ENCODE measurements at regions not wholly inside any gene's neighbourhood (a gene's known extent, or its start where the extent isn't known, plus 50 kb on each side); places are given as distances from the start of the nearest gene placed in this dataset.
"Not testable (repeated sequence)": the region's sequence is repeated elsewhere in the genome, so short reads cannot be mapped to it uniquely, and the experiment has no call there.

DNA sequence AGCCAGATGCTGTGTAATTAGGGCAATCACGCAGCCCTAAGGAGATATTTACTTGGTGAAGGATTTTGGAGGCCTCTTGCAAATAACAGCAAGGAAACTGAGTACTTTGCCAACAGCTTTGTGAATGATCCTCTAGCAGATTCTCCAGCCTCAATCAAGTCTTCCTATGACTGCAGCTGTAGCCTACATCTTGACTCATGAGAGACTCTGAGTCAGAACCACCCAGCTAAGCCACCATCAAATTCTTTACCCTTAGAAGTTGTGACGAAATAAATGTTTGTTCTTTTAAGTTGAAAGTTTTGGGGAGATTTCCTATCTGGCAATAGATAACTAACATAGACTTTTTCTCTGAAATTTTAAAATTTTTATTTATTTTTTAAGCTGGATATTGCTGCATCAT is 237.6 kb upstream of the CCNH start:
- DNase-seq (ENCODE audit: low read depth in 1 of 2, low spot score in 1 of 2), result no peak

DNA sequence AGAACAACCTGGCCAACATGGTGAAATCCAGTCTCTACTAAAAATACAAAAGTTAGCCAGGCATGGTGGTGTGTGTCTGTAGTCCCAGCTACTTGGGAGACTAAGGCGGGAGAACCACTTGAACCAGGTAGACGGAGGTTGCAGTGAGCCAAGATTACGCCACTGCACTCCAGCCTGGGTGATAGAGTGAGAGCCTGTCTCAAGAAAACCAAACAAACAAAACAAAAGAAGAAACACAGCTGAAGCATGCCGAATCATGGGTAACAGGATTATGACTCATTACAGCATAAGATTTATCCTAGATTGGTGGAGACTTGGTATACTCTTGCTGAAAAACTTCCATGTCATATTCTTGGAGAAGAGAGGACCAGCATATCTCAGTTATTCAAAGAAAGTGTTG is 236.7 kb upstream of the CCNH start:
- no peak for DNase-seq (ENCODE audit: low read depth in 1 of 2, low spot score in 1 of 2)

DNA sequence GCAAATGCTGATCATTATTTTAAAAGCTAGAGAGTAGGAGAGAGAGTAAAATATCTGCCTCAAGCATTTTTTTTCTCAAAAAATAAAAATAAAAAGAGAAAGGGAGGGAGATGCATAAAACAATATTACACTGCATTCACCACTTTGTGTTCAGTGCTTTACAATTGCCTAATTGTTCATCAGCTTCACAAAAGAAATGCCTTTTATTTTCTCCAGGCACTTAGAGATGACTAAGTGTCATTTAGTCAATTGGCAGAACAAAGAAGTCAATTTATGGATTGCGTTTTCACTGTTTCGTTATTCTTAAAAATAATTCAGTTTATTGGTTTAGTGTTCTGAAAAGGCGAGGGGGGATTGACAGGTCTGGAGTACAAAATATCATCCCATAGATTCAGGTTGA is 232.5 kb upstream of the CCNH start:
- no peak for DNase-seq (ENCODE audit: low read depth in 1 of 2, low spot score in 1 of 2)

DNA sequence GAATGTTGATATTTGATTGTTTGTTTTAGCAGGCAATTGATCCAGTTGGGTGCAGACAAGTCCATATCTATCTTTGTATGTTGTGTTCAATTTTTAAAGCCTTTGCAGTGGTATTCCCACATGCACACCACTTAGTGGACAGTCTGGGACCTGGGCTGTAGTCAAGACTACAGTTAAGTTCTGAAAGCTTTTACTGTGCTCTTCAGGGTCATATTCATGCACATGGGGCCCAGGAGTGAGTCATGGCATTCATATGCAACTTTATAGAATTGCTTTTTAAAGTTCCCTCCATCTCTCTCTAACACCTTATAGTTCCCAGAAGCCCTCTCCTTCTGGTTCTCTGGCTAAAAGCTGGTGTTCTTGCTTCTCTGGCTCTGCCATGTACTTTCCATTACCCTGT is 228.2 kb upstream of the CCNH start:
- DNase-seq (ENCODE audit: low read depth in 1 of 2, low spot score in 1 of 2), result no peak

DNA sequence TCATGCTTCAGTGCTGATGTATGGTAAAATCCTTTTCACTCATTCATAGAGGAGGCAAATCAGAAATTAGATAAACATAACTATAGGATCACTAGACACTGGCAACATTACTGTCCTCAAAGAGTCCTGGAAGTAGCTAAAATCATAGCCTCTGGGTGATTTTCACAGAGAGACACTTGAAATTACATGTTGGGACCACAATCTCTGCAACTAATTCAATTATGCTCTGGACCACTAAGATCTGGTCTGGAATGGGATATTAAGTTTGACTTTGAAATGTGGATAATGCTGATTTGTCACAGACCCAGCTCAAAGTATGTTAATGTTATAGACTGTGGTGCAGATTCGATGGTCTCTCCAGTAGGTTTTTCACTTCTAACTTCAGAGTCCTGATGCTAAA is 214.6 kb upstream of the CCNH start:
- no peak for DNase-seq (ENCODE audit: low read depth in 1 of 2, low spot score in 1 of 2)

DNA sequence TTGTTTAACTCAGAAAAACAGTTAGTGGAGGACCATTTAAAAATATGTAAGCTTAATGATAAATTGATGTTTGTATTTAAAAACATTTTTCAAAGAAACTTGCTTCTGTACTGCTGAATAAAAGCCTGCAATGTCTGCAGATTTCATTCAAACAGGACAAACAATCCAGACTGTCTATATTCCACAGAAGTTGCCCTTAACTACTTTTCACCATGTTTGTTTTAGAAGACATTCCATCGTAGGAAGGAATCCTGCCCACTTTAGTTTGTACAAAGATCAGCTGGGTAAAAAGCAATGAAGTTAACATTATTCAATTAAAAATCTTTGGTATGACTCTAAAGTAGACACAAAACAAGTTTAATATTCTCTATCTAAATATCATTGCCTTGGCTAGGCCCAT is 195.7 kb upstream of the CCNH start:
- no peak for DNase-seq (ENCODE audit: low read depth in 1 of 2, low spot score in 1 of 2)

DNA sequence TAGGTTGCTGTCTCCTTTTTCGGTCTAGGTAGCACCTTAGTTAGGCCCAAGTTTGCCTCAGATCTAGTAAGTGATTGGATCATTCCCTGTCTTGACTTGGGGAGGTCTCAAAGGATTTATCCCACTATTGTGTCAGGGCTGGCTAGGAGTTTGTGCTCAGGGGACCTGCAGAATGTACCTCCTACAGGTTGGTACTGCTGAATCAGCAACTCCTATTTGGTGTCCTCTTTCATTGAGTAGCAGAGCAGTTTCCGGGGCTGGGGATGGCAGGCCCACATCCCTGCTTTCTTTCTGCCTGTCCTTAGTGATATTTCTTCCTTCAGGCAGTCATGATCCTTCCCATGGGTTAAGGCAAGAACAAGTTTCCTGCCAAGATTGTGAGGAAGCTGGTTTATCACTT is 192.9 kb upstream of the CCNH start:
- no peak for DNase-seq (ENCODE audit: low read depth in 1 of 2, low spot score in 1 of 2)

DNA sequence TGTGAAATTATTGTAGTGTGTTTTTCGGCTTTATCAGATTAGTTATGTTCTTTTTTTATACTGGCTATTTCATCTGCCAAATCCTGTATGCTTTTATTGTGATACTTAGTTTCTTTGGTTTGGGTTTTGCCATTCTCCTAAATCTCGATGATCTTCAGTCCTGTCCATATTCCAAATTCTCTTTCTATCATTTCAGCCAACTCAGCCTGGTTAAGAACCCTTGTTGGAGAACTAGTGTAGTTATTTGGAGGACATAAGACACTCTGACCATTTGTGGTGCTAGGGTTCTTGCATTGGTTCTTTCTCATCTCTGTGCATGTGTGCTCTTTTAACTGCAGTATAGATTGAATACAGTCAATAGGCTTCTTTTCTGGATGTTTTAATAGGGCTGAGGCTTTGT is 187.0 kb upstream of the CCNH start:
- no peak for DNase-seq (ENCODE audit: low read depth in 1 of 2, low spot score in 1 of 2)

DNA sequence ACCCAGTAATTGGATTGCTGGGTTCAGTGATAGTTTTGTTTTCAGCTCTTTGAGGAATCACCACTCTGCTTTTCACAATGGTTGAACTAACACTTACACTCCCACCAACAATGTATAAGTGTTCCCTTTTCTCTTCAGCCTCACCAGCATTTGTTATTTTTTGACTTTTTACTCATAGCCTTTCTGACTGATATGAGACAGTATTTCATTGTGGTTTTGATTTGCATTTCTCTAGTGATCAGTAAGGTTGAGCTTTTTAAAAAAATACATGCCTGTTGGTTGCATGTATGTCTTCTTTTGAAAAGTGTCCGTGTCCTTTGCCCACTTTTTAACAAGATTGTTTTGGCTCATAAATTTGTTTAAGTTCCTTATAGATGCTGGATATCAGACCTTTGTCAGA is 185.7 kb upstream of the CCNH start:
- DNase-seq (ENCODE audit: low read depth in 1 of 2, low spot score in 1 of 2), result no peak

DNA sequence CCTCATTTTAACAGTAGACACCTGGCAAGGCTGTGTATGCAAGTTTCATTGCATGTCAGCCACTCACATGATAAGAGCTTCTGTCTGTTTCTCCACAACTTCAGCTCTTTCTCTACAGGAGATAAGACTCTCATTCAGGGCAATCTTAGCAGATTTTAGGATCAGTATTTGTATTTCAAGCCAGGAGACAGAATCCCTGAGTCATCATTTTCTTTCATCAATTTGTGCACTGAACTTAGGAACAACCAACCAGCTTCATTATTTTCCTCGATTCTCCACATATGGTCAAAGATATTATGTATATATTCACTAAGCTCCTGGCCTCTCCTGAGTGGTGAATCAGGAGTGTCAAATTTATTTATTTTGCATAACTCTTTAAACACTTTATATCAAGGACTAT is 181.8 kb upstream of the CCNH start:
- no peak for DNase-seq (ENCODE audit: low read depth in 1 of 2, low spot score in 1 of 2)

DNA sequence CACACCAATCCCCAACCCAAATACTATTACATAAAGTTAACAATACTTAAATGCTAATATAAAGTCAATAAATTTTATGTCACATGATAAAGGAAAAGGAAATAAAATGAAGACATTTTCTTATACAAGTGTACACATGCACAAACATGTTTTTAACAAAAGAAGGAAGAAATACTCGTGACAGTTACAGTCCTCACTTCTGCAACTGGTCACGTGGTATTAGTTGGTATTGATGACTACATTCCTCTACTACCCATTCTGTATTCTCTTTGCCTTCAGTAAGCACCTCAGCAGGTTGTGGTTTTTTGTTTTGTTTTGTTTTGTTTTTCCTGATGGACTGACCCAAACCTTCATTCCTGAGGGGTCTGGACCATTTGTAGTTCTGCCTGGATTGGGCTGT is 176.9 kb upstream of the CCNH start:
- DNase-seq (ENCODE audit: low read depth in 1 of 2, low spot score in 1 of 2), result no peak

DNA sequence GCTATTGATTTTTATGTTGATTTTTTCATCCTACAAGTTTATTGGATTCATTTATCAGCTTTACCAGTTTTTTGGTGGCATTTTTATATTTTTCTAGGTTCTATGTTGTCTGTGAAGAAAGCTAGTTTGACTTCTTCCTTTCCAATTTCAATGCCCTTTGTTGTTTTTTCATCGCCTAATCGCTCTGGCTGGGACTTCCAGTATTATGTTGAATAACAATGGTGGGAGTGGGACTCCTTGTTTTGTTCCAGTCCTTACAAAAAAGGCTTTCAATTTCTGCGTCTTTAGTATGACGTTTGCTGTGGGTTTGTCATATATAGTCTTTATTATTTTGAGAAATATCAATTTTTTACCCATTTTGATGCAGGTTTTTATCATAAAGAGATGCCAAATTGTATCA is 175.6 kb upstream of the CCNH start:
- no peak for DNase-seq (ENCODE audit: low read depth in 1 of 2, low spot score in 1 of 2)

DNA sequence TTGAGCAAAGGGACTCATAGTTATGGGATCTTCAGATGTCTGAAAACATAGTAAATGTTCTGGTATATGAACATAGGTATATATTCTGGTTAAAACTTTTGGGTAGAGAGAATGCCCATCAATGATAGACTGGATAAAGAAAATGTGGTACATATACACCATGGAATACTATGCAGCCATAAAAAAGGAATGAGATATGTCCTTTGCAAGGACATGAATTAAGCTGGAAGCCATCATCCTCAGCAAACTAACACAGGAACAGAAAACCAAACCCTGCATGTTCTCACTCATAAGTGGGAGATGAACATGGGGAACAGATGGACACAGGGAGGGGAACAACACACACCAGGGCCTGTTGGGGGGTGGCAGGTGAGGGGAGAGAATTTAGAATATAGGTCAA is 171.0 kb upstream of the CCNH start:
- DNase-seq (ENCODE audit: low read depth in 1 of 2, low spot score in 1 of 2), result not testable (repeated sequence)

DNA sequence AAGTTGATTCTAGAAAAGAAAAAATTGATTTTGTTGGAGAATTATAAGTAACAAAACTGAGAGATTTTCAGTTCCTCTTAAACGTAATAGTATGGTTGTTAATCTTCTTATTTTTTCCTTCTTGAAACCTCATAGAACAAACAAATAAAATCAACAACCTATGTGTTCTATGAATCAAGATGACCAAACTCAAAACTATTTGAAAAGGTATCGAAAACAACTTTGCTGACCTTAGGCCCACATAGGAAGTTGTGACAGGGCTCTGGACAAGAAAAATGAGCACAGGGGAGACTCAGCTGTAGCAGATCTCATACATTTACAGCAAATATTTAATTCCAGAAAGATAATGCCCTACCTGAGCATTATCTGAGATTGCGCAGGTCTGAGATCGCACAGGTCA is 169.4 kb upstream of the CCNH start:
- DNase-seq (ENCODE audit: low read depth in 1 of 2, low spot score in 1 of 2), result no peak

DNA sequence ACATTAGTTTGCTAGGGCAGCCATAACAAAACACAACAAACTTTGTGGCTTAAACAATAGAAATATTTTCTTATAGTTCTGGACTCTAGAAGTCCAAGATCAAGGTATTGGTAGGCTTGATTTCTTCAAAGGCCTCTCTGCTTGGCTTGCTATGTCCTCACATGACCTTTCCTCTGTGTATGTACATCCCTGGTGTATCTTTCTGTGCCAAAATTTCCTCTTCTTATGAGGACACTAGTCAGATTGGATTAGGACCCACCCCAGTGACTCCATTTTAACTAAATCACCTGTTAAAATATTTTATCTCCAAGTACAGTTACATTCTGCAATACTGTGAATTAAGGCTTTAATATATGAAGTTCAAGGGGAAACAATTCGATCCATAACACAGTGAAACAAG is 168.9 kb upstream of the CCNH start:
- DNase-seq (ENCODE audit: low read depth in 1 of 2, low spot score in 1 of 2), result no peak

DNA sequence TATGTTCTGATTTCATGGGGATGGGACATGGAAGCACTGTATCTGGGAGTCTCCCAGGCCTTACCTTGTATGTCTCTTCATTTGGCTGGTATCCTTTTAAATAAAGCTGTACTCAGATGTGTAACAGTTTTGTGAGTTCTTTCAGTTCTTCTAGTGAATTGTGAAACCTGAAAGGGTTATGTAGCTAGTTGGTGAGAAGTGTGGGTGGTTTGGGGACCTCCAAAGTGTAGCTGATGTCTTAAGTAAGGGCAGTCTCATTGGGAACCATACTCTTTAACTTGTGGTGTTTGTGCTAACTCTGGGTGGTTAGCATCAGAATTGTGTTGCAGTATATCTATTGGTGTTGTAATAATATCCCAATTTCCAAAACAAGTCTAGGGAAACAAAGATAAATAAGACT is 166.9 kb upstream of the CCNH start:
- DNase-seq (ENCODE audit: low read depth in 1 of 2, low spot score in 1 of 2), result no peak

DNA sequence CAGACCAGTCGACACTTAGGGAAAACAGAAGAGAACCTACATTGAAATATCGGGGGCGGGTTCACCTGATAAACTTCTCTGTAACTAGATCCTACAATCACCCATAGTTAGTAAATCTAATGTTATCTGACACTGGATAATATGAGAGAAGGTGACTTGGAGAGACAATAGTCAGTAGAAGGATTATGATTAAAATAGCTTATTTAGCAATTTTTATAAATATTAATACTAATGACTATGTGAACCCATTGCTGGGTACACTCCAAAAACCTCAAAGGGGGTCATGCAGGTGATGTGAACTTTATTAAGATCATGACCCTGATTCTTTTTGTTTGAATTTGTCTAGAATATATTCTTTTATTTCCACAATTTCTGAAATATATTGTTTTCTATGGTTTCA is 164.1 kb upstream of the CCNH start:
- no peak for DNase-seq (ENCODE audit: low read depth in 1 of 2, low spot score in 1 of 2)

DNA sequence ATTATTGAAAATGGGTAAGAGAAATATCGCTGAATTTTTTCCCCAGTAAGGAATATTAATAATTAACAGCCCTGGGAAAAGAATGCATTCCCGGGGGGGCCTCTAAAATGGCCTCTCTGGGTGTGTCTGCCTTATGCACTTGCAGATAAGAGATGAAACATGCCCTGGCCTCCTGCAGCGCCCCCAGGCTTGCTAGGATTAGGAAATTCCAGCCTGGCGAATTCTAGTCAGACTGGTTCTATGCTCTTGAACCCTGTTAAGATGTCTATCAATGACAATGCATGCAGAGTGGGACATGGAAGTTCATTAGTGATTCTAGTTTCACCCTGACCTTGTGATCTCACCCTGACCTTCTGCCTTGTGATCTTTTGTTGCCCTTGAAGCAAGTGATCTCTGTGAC is 163.6 kb upstream of the CCNH start:
- DNase-seq (ENCODE audit: low read depth in 1 of 2, low spot score in 1 of 2), result not testable (repeated sequence)

DNA sequence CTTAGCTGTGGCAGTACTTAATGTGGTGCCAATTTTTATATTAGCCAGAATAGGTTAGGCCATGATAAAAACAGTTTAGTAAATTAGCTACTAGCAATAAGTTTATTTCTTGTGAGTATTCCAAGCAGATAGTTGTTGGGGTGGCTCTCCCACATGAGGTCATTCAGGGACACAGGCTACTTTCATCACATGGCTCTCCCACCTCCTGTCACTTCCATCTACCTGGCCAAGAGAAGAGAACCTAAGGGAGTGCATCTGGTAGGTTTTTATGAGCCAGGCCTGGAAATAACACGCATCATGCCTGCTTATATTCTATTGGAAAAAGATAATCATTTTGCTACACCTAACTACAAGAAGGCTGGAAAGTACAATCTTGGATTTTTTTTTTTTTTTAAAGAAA is 161.4 kb upstream of the CCNH start:
- no peak for DNase-seq (ENCODE audit: low read depth in 1 of 2, low spot score in 1 of 2)

DNA sequence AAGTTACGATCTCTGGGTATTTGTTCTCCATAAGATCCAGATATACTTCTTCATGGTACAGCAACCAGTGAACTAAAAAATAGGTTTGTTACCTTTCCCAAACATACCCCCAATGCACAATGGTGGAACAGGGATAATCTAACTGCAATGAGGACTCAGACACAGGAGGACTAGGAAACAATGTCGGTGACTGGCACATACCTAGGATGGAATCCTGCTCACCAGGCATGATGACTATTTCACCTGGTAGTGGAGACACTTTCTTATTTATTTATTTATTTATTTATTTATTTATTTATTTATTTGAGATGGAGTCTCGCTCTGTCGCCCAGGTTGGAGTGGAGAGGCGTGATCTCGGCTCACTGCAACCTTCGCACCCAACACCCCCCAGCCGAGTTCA is 159.9 kb upstream of the CCNH start:
- no peak for DNase-seq (ENCODE audit: low read depth in 1 of 2, low spot score in 1 of 2)

DNA sequence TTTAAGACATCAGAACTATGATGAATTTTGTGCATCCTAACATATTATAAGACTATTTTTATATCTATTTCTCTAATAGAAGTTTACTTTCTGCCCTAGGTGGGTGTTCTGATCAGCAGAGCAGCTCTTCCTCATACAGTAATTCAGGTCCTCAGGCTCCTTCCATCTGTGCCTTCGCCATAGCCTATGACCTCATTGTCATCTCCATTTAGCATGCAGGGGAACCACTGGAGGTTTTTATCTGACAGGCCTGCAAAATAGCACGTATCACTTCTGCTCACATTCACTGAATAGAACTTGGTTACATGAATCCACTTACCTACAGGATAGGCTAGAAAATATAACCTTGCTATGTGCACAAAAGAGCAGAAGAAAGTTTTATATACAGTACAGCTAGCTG is 159.4 kb upstream of the CCNH start:
- DNase-seq (ENCODE audit: low read depth in 1 of 2, low spot score in 1 of 2), result no peak

DNA sequence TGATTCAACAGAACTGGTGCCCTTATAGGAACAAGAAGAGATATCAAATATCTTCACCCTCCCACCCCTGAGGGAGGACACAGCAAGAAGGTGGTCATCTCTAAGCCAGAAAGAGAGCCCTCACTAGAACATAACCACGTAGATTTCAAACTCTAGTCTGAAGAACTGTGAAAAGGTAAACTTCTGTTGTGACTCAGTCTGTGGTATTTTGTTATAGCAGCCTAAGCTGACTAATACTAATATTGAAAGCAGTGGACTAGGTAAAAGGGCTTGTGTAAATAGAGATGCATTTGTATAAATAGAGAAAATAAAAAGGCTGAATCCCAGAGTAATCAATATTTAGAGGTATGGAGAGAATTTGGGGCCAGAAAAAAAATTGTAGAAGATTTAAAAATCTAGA is 157.6 kb upstream of the CCNH start:
- DNase-seq (ENCODE audit: low read depth in 1 of 2, low spot score in 1 of 2), result no peak

DNA sequence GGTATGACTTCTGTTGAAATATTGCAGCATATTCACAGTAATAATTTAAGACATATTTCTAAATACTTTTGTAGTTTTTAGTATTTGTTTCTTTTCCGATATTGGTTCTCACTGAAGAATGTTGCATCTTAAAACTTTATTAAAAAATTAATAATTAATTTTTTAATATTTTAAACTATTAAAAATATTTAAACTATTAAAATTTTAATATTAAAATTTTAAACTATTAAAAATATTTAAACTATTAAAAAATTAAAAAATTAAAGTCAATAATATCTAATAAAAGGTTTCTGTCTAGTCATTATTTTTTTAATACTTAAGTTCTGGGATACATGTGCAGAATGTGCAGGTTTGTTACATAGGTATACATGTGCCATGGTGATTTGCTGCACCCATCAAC is 149.3 kb upstream of the CCNH start:
- no peak for DNase-seq (ENCODE audit: low read depth in 1 of 2, low spot score in 1 of 2)

DNA sequence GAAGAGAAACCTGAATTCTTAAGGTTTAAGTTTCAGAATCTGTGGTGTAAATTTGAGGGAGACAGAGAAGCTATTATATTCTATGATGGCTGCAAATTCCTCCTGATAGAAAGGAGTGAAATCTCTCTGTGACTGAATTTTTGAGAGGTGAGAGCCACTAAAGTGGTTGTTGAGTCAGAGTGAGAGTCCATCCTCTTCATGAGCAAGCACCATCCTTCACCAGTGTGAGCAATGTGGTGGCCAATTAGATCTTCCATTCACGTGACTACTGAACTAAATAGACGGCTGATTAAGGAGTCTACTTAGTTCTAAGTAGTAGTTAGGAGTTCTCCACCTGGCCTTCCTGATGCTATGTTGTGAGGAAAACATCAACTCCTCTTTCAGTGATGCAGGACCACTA is 147.8 kb upstream of the CCNH start:
- no peak for DNase-seq (ENCODE audit: low read depth in 1 of 2, low spot score in 1 of 2)

DNA sequence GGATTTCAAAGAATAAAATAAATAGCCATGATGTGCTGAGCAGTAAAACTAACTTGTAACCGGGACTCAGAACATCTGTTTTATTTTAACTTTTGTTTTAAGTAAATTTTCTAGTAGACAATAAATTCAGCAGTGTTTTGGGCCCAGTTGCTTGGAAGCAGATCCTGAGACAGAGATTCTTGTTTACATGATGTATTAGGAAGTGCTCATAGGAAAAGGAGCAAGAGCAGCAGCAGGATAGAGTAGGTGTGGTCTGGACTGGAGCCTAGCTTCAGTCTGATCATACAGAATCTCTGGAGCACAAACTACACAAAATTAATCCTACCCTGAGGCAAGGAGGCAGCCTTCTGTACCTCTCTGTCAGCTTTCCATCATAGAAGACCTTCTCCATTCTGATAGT is 139.2 kb upstream of the CCNH start:
- no peak for DNase-seq (ENCODE audit: low read depth in 1 of 2, low spot score in 1 of 2)

Measured in activated T-helper 1 cell treated with anti-CD3 and anti-CD28 coated beads, Interleukin-2, amount 50 U/mL, for 16 hours (primary cell).